SK-N-MC (cell line): ENCODE measurements at regions not wholly inside any gene's neighbourhood (a gene's known extent, or its start where the extent isn't known, plus 50 kb on each side); places are given as distances from the start of the nearest gene placed in this dataset.

Experiments
- EZH2 ChIP-seq: fragments of 200-600 bp; sonication (generic); IDR thresholded peaks from one replicate; pipeline ENCODE4 v1.6.1; 2017; ENCODE audit warnings: antibody characterized with exemption
- FOXP2 ChIP-seq: optimal IDR thresholded peaks from 2 replicates; pipeline ENCODE3; 2011; ENCODE audit warnings: mild to moderate bottlenecking, moderate library complexity; ENCODE audit not compliant: insufficient read depth; ENCODE audit errors: extremely low read length, control extremely low read depth
- POLR2AphosphoS5 ChIP-seq: IDR thresholded peaks from 2 replicates; pipeline ENCODE4 v1.6.1; 2012; ENCODE audit warnings: mild to moderate bottlenecking, low read depth, low read length, borderline replicate concordance

DNA sequence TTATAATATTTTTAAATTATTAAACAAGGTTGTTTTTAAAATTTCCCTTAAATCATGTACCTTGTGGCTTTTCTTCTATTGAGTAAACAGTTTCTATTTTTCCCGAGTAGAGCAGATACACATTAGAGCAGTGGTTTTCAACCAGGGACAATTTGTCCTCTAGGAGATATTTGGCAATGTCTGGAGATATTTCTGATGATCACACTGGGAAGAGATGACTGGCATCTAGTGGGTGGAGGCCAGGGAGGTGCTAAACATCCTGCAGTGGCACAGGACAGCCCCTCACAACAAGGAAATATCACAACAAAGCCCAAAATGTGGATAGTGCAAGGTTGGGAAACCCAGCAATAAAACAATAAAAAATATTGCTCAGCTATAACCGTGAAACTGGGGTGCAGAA lies 113.0 kb upstream of the PTPRG start:
- TF ChIP-seq EZH2 = no peak
- TF ChIP-seq POLR2AphosphoS5 = no peak
- TF ChIP-seq FOXP2 = no peak
